Breast epithelium (tissue), 3 donors: ENCODE measurements at regions not wholly inside any gene's neighbourhood (a gene's known extent, or its start where the extent isn't known, plus 50 kb on each side); places are given as distances from the start of the nearest gene placed in this dataset.

Experiments used
- CTCF ChIP-seq, 3 donors: fragments of 450-650 bp; IDR thresholded peaks; one replicate each; pipeline ENCODE4 v1.5.1; 2016 to 2017; ENCODE audit warnings: antibody characterized with exemption in 3 of 3, mild to moderate bottlenecking in 3 of 3, moderate library complexity in 3 of 3
- POLR2A ChIP-seq: fragments of 450-650 bp; IDR thresholded peaks from one replicate; pipeline ENCODE4 v1.6.1; 2016; ENCODE audit warnings: antibody characterized with exemption, mild to moderate bottlenecking, moderate library complexity

- TF ChIP-seq CTCF (IDR thresholded peaks at IDR 0.05) (no peak), POLR2A (no peak)
Measured at GRCh38 chr22:25407226-25407858, 157.1 kb upstream of the GRK3 start.
